ENCODE measurements at regions not wholly inside any gene's neighbourhood (a gene's known extent, or its start where the extent isn't known, plus 50 kb on each side); places are given as distances from the start of the nearest gene placed in this dataset.

GRCh38 chr1:80632284-80632683 lies 1168.5 kb upstream of the ADGRL2 start:
- Histone ChIP-seq H3K27me3 (ENCODE audit: control insufficient read depth in 1 of 2, insufficient read depth in 2 of 2, low read length in 2 of 2) (no peaks in the 10 kb centered on the region), H3K36me3 (ENCODE audit: insufficient read depth, low read length) (no peaks in the 10 kb centered on the region)

GRCh38 chr1:80629304-80629837 lies 1171.4 kb upstream of the ADGRL2 start:
- Histone ChIP-seq H3K4me1 (ENCODE audit: insufficient read depth, low read length) (no peaks in the 10 kb centered on the region), H3K27ac (ENCODE audit: low read depth, low read length) (no peak overlapping the region), H3K9me3 (ENCODE audit: low read length) (no peaks in the 10 kb centered on the region), H3K36me3 (ENCODE audit: insufficient read depth, low read length) (no peaks in the 10 kb centered on the region), H3K27me3 (ENCODE audit: control insufficient read depth in 1 of 2, insufficient read depth in 2 of 2, low read length in 2 of 2) (no peaks in the 10 kb centered on the region), H3K9ac (ENCODE audit: low read length) (no peak overlapping the region), H3K4me3 (ENCODE audit: low read depth in 1 of 2, low read length in 2 of 2) (no peak overlapping the region)

More at GRCh38 chr1:80632284-80632683, 1168.5 kb upstream of the ADGRL2 start:
- Histone ChIP-seq H3K9ac (ENCODE audit: low read length) (no peak overlapping the region), H3K9me3 (ENCODE audit: low read length) (no peaks in the 10 kb centered on the region), H3K4me3 (ENCODE audit: low read depth in 1 of 2, low read length in 2 of 2) (no peak overlapping the region), H3K4me1 (ENCODE audit: insufficient read depth, low read length) (no peaks in the 10 kb centered on the region), H3K27ac (ENCODE audit: low read depth, low read length) (no peak overlapping the region)

- Histone ChIP-seq H3K9ac (ENCODE audit: low read length) (no peak overlapping the region), H3K36me3 (ENCODE audit: insufficient read depth, low read length) (no peaks in the 10 kb centered on the region), H3K4me1 (ENCODE audit: insufficient read depth, low read length) (no peaks in the 10 kb centered on the region), H3K27ac (ENCODE audit: low read depth, low read length) (no peak overlapping the region), H3K27me3 (ENCODE audit: control insufficient read depth in 1 of 2, insufficient read depth in 2 of 2, low read length in 2 of 2) (no peaks in the 10 kb centered on the region), H3K9me3 (ENCODE audit: low read length) (no peaks in the 10 kb centered on the region), H3K4me3 (ENCODE audit: low read depth in 1 of 2, low read length in 2 of 2) (no peak overlapping the region)
These were observed 1176.1 kb upstream of the ADGRL2 start for GRCh38 chr1:80624682-80625081.

GRCh38 chr1:80607064-80607463 lies 1193.7 kb upstream of the ADGRL2 start:
- no peaks in the 10 kb centered on the region for H3K9me3 ChIP-seq (ENCODE audit: low read length)
- no peak overlapping the region for H3K9ac ChIP-seq (ENCODE audit: low read length)
- no peak overlapping the region for H3K27ac ChIP-seq (ENCODE audit: low read depth, low read length)

GRCh38 chr1:80594013-80594412 lies 1206.7 kb upstream of the ADGRL2 start:
- no peak overlapping the region for H3K4me3 ChIP-seq (ENCODE audit: low read depth in 1 of 2, low read length in 2 of 2)
- no peaks in the 10 kb centered on the region for H3K4me1 ChIP-seq (ENCODE audit: insufficient read depth, low read length)
- H3K9ac ChIP-seq (ENCODE audit: low read length) = no peak overlapping the region
- no peaks in the 10 kb centered on the region for H3K27me3 ChIP-seq (ENCODE audit: control insufficient read depth in 1 of 2, insufficient read depth in 2 of 2, low read length in 2 of 2)
- no peak overlapping the region for H3K27ac ChIP-seq (ENCODE audit: low read depth, low read length)
- no peaks in the 10 kb centered on the region for H3K9me3 ChIP-seq (ENCODE audit: low read length)
- H3K36me3 ChIP-seq (ENCODE audit: insufficient read depth, low read length) = no peaks in the 10 kb centered on the region

More at GRCh38 chr1:80607064-80607463, 1193.7 kb upstream of the ADGRL2 start:
- no peaks in the 10 kb centered on the region for H3K36me3 ChIP-seq (ENCODE audit: insufficient read depth, low read length)
- H3K4me3 ChIP-seq (ENCODE audit: low read depth in 1 of 2, low read length in 2 of 2) = no peak overlapping the region
- H3K27me3 ChIP-seq (ENCODE audit: control insufficient read depth in 1 of 2, insufficient read depth in 2 of 2, low read length in 2 of 2) = no peaks in the 10 kb centered on the region
- no peaks in the 10 kb centered on the region for H3K4me1 ChIP-seq (ENCODE audit: insufficient read depth, low read length)

- Histone ChIP-seq H3K4me3 (ENCODE audit: low read depth in 1 of 2, low read length in 2 of 2) (no peak overlapping the region), H3K36me3 (ENCODE audit: insufficient read depth, low read length) (no peaks in the 10 kb centered on the region), H3K27ac (ENCODE audit: low read depth, low read length) (no peak overlapping the region), H3K4me1 (ENCODE audit: insufficient read depth, low read length) (no peaks in the 10 kb centered on the region), H3K27me3 (ENCODE audit: control insufficient read depth in 1 of 2, insufficient read depth in 2 of 2, low read length in 2 of 2) (no peaks in the 10 kb centered on the region), H3K9ac (ENCODE audit: low read length) (no peak overlapping the region), H3K9me3 (ENCODE audit: low read length) (no peaks in the 10 kb centered on the region)
These were observed 1207.5 kb upstream of the ADGRL2 start for GRCh38 chr1:80593197-80593596.

- no peak overlapping the region for H3K9ac ChIP-seq (ENCODE audit: low read length)
- H3K27ac ChIP-seq (ENCODE audit: low read depth, low read length) = no peak overlapping the region
- no peaks in the 10 kb centered on the region for H3K27me3 ChIP-seq (ENCODE audit: control insufficient read depth in 1 of 2, insufficient read depth in 2 of 2, low read length in 2 of 2)
- H3K9me3 ChIP-seq (ENCODE audit: low read length) = no peaks in the 10 kb centered on the region
- no peaks in the 10 kb centered on the region for H3K4me1 ChIP-seq (ENCODE audit: insufficient read depth, low read length)
- H3K36me3 ChIP-seq (ENCODE audit: insufficient read depth, low read length) = no peaks in the 10 kb centered on the region
- no peak overlapping the region for H3K4me3 ChIP-seq (ENCODE audit: low read depth in 1 of 2, low read length in 2 of 2)
These were observed 1217.8 kb upstream of the ADGRL2 start for GRCh38 chr1:80582980-80583379.

GRCh38 chr1:80579055-80579454 lies 1221.7 kb upstream of the ADGRL2 start:
- Histone ChIP-seq H3K27ac (ENCODE audit: low read depth, low read length) (no peak overlapping the region), H3K9ac (ENCODE audit: low read length) (no peak overlapping the region), H3K36me3 (ENCODE audit: insufficient read depth, low read length) (no peaks in the 10 kb centered on the region), H3K4me1 (ENCODE audit: insufficient read depth, low read length) (no peaks in the 10 kb centered on the region), H3K27me3 (ENCODE audit: control insufficient read depth in 1 of 2, insufficient read depth in 2 of 2, low read length in 2 of 2) (no peaks in the 10 kb centered on the region), H3K4me3 (ENCODE audit: low read depth in 1 of 2, low read length in 2 of 2) (no peak overlapping the region), H3K9me3 (ENCODE audit: low read length) (no peaks in the 10 kb centered on the region)

- H3K9me3 ChIP-seq (ENCODE audit: low read length) = no peaks in the 10 kb centered on the region
- no peaks in the 10 kb centered on the region for H3K27me3 ChIP-seq (ENCODE audit: control insufficient read depth in 1 of 2, insufficient read depth in 2 of 2, low read length in 2 of 2)
These were observed 1233.9 kb upstream of the ADGRL2 start for GRCh38 chr1:80566867-80567266.

GRCh38 chr1:80566123-80566522 lies 1234.6 kb upstream of the ADGRL2 start:
- H3K36me3 ChIP-seq (ENCODE audit: insufficient read depth, low read length) = no peaks in the 10 kb centered on the region
- H3K4me3 ChIP-seq (ENCODE audit: low read depth in 1 of 2, low read length in 2 of 2) = no peak overlapping the region
- no peaks in the 10 kb centered on the region for H3K9me3 ChIP-seq (ENCODE audit: low read length)
- H3K27ac ChIP-seq (ENCODE audit: low read depth, low read length) = no peak overlapping the region
- no peaks in the 10 kb centered on the region for H3K27me3 ChIP-seq (ENCODE audit: control insufficient read depth in 1 of 2, insufficient read depth in 2 of 2, low read length in 2 of 2)
- H3K4me1 ChIP-seq (ENCODE audit: insufficient read depth, low read length) = no peaks in the 10 kb centered on the region
- no peak overlapping the region for H3K9ac ChIP-seq (ENCODE audit: low read length)

More at GRCh38 chr1:80566867-80567266, 1233.9 kb upstream of the ADGRL2 start:
- no peaks in the 10 kb centered on the region for H3K36me3 ChIP-seq (ENCODE audit: insufficient read depth, low read length)
- H3K4me1 ChIP-seq (ENCODE audit: insufficient read depth, low read length) = no peaks in the 10 kb centered on the region
- no peak overlapping the region for H3K9ac ChIP-seq (ENCODE audit: low read length)
- H3K27ac ChIP-seq (ENCODE audit: low read depth, low read length) = no peak overlapping the region
- no peak overlapping the region for H3K4me3 ChIP-seq (ENCODE audit: low read depth in 1 of 2, low read length in 2 of 2)

GRCh38 chr1:80565406-80565805 lies 1235.3 kb upstream of the ADGRL2 start:
- no peak overlapping the region for H3K9ac ChIP-seq (ENCODE audit: low read length)

GRCh38 chr1:80542231-80542630 lies 1258.5 kb upstream of the ADGRL2 start:
- Histone ChIP-seq H3K9me3 (ENCODE audit: low read length) (no peaks in the 10 kb centered on the region), H3K4me1 (ENCODE audit: insufficient read depth, low read length) (no peaks in the 10 kb centered on the region), H3K27ac (ENCODE audit: low read depth, low read length) (no peak overlapping the region), H3K9ac (ENCODE audit: low read length) (no peak overlapping the region), H3K36me3 (ENCODE audit: insufficient read depth, low read length) (no peaks in the 10 kb centered on the region), H3K27me3 (ENCODE audit: control insufficient read depth in 1 of 2, insufficient read depth in 2 of 2, low read length in 2 of 2) (no peaks in the 10 kb centered on the region), H3K4me3 (ENCODE audit: low read depth in 1 of 2, low read length in 2 of 2) (no peak overlapping the region)

More at GRCh38 chr1:80565406-80565805, 1235.3 kb upstream of the ADGRL2 start:
- Histone ChIP-seq H3K4me1 (ENCODE audit: insufficient read depth, low read length) (no peaks in the 10 kb centered on the region), H3K4me3 (ENCODE audit: low read depth in 1 of 2, low read length in 2 of 2) (no peak overlapping the region), H3K27ac (ENCODE audit: low read depth, low read length) (no peak overlapping the region), H3K36me3 (ENCODE audit: insufficient read depth, low read length) (no peaks in the 10 kb centered on the region), H3K9me3 (ENCODE audit: low read length) (no peaks in the 10 kb centered on the region), H3K27me3 (ENCODE audit: control insufficient read depth in 1 of 2, insufficient read depth in 2 of 2, low read length in 2 of 2) (no peaks in the 10 kb centered on the region)
